Embryonic facial prominence (tissue), 1 donor: ENCODE measurements at regions not wholly inside any gene's neighbourhood (a gene's known extent, or its start where the extent isn't known, plus 50 kb on each side); places are given as distances from the start of the nearest gene placed in this dataset.
"Not testable (repeated sequence)": the region's sequence is repeated elsewhere in the genome, so short reads cannot be mapped to it uniquely, and the experiment has no call there.

Source experiments
- DNase-seq: peaks from one replicate; pipeline ENCODE4 v3.0.0-alpha.2; 2016; ENCODE audit errors: extremely low spot score

DNA sequence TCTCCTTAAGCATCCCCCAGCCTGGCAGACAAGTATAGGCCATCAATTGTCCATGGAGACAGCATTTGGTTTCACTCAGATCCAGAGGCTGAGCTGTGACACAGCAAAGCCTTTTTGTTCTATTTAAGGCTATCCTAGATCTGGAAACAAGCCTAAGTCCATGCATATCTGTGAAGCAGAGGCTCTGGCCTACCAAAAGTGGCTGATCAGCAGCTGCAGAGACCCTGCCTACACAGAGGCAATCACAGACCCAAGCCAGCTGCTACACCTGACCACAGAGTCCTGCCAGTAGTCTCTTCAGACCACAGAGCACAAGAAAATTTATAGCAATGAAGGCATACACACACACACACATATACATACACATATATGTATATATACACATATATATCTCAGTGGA, 501.7 kb upstream of the ARPP21 start:
- DNase-seq, result no peak

GRCh38 chr3:35141406-35141805, 497.9 kb upstream of the ARPP21 start:
- no peak for DNase-seq

- no peak for DNase-seq
Observed at GRCh38 chr3:35144011-35144410, 495.3 kb upstream of the ARPP21 start.

DNA sequence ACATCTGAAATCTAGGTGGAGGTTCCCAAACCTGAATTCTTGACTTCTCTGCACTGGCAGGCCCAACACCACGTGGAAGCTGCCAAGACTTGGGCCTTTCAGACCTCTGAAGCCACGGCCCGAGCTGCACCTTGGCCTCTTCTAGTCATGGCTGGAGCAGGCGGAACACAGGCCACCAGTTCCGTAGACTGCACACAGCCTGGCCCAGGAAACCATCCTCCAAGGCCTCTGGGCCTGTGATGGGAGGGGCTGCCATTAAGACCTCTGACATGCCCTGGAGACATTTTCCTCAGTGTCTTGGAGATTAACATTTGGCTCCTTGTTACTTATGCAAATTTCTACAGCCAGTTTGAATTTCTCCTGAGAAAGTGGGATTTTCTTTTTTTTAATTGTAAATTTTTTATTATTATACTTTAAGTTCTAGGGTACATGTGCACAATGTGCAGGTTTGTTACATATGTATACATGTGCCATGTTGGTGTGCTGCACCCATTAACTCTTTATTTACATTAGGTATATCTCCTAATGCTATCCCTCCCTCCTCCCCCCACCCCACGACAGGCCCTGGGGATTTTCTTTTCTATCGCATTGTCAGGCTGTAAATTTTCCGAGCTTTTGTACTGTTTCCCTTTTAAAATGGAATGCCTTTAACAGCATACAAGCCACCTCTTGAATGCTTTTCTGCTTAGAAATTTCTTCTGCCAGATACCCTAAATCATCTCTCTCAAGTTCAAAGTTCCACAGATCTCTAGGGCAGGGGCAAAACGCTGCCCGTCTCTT, 492.9 kb upstream of the ARPP21 start:
- DNase-seq, result not testable (repeated sequence)

DNA sequence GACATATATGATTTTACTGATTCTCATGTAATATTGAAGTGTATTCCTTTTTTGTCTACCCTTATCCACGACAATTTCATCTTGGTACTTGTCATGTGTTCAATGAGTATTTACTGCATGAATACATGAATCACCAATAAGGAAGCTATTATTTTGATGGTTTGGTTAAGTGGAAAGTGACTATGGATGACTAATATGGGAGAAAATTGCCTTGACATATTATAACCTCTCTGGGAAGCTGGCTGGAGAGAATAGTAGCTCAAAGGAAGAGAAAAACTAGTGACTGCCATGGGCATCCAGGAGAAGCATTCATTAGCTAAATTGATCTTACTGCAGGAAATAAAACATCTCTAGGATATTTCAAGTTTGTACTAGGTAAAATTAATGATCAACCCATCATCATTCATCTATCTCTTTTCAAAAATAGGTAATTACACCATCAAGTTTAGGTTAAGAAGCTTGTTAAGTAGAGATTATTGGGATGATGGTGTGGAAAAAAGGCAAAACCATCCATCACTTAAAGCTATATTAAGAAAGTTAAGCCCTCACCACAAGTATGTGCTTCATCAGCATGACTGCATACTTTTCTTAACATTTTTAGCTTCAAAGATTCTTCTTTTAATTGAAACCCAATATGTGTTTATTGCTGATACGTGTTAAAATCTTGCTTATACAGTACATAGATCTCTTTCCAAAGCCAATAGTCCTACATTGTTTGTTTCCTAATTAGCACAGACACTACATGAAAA, 455.2 kb upstream of the ARPP21 start:
- no peak for DNase-seq

GRCh38 chr3:35184775-35185174, 454.6 kb upstream of the ARPP21 start:
- no peak for DNase-seq

GRCh38 chr3:35187908-35188307, 451.4 kb upstream of the ARPP21 start:
- DNase-seq, result no peak

DNA sequence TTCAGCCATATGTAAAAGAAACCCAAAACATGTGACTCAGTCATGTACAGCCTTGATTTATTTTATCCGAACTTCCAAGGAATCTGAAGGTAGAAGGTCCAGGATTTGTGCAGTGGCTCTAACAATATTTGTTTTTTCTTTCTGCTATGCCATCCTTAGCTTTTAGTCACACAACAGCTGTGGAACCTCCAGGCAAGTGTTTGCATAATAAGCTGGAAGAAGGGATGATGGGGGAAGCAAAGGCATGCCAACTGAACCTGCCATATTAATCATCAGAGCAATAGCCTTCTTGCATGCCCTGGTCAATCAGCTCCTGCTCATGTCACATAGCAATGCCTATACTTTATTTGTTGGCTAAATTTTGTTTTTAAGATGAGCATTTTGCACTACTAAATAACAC, 444.7 kb upstream of the ARPP21 start:
- no peak for DNase-seq

DNA sequence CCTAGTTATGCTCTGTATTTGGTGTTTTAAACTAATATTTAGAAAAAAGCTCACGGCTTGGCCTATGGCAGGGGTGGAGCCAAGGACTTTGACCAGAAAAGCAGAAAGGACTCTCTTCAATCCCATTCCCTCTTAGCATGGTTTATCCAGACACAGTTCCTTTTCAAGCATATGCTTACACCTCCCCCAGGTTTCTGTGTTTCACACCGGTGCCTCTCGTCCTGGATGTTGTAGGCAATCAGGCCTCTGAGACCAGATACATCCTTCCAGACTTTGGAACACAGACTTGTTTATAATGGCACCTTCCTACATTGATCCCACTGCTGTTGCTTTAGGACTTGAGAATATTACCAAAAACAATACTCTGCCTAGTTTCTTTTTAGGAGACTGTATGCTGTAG, 440.5 kb upstream of the ARPP21 start:
- no peak for DNase-seq

GRCh38 chr3:35200056-35200455, 439.3 kb upstream of the ARPP21 start:
- DNase-seq, result no peak

DNA sequence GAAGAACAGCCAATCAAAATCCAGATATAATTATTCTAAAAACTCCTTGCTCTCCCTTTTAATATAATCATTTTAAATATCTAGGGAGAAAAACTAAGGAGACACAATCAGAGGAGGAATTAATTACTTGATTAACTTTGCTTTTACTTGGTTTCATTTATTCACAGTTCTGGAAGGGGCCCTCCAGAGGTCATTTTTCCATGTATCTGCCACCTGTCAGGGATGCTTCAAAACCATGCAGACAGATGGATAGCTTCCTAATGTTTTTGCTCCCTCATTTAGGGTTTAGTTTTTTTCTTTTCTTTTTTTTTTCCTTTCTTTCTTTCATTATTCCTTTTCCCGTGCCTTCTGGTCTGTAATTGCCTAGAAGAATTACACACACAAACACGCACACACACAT, 438.1 kb upstream of the ARPP21 start:
- no peak for DNase-seq

DNA sequence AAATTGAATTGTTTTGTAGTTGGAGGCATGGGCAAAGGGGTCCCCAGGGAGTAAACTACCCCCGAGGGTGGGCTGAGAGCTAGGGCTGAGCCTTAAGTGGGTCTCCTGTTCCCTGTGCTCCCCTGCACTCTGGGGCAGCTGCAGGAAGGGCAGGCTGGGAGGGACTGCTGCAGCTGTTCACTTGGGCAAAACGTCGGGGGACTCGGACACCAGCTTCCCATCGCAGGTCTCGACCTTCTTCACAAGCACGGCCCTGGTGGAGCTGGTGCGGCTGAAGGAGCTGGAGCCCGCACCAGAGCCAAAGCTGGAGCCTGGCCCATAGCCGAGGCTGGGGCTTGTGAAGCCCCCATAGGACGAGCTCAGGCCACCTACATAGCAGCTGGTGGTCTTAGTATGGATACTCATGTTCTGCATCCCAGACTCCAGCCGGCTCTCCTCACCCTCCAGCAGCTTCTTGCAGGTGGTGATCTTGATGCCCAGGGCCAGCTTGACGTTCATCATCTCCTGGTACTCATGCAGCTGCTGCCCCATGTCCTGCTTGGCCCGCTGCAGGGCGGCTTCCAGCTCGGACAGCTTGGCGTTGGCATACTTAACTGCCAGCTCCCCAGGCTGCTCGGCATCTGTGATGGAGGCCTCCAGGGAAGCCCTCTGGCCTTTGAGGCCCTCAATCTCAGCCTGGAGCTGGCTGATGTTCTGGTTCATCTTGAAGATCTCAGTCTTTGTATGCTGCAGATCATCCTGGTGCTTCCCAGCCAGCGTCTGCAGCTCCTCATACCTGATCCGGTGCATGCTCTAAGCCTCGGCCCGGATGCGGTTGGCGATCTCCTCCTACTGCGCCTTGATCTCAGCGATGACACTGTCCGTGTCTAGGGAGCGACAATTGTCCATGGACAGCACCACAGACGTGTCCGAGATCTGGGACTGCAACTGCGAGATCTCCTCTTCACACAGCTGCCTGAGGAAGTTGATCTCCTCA, 423.5 kb upstream of the ARPP21 start:
- no peak for DNase-seq

GRCh38 chr3:35216501-35217266, 422.6 kb upstream of the ARPP21 start:
- no peak for DNase-seq

GRCh38 chr3:35223632-35224394, 415.5 kb upstream of the ARPP21 start:
- DNase-seq, result no peak

DNA sequence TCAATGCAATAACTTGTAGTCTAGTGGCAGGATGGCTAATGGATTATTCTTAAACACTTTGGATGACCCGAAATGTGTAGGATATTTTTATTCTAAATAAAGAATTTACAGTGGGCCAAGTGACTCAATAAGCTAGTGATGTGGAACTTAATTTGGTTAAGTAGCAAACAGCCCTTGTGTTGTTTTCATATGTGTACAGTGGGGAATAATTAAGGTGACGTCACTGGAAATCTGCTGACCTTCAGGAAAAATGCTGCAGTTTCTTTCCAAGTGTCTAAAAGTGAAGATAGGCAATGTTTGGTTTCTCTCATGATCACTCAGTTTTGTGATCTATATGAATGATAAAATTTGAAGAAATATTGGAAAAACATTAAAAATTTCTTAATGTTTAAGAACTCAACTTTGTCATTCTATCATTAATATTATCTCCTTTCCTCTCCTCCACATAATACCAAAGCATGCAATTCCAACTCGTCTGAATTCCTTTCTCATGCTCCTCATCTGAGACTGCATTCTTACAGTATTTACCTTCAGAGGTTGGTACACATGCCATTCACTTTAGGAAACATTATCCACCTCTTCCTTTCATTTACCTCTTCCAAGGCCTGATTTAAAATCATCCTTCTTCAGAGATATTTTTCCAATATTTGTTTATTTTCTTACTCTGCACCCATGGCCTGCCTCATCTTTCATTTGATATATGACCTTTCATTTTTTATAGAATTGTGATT, 414.6 kb upstream of the ARPP21 start:
- no peak for DNase-seq

DNA sequence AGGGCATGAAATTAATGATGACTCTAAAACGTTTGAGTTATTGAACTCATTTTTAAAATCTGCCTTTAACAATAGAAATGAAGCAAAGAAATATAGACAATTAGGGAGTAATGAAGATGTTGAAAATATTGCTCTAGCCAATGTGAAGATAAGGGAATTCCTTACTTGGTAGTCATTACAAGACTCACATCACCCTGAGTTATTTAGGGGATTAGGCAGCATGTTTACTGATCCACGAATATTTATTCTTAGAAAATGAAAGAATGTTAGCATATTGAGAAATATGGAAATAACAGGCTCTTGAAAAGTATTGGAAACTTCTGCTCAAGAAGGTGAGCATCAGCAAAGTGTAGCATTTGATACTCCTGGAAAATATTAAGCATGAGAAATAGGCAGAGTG, 398.1 kb upstream of the ARPP21 start:
- DNase-seq, result no peak

GRCh38 chr3:35254917-35255316, 384.4 kb upstream of the ARPP21 start:
- no peak for DNase-seq

- DNase-seq, result no peak
Observed at GRCh38 chr3:35257641-35258040, 381.7 kb upstream of the ARPP21 start.

GRCh38 chr3:35262406-35262805, 376.9 kb upstream of the ARPP21 start:
- no peak for DNase-seq

- DNase-seq, result no peak
Observed at GRCh38 chr3:35263477-35263876, 375.8 kb upstream of the ARPP21 start.
